GM18907 (cell line): ENCODE measurements at regions not wholly inside any gene's neighbourhood (a gene's known extent, or its start where the extent isn't known, plus 50 kb on each side); places are given as distances from the start of the nearest gene placed in this dataset.
"Not testable (repeated sequence)": the region's sequence is repeated elsewhere in the genome, so short reads cannot be mapped to it uniquely, and the experiment has no call there.

Experiments used
- ATAC-seq: cut with Tn5 transposase; IDR thresholded peaks from one replicate; pipeline ENCODE4 v1.9.1; 2021; ENCODE audit warnings: mild to moderate bottlenecking, moderate library complexity; ENCODE audit not compliant: unreplicated experiment

- ATAC-seq = peak; percentile 98
Observed at GRCh38 chr9:31146485-31147166, 1237.8 kb upstream of the ACO1 start.

GRCh38 chr9:31153250-31153840 lies 1231.1 kb upstream of the ACO1 start:
- peak; percentile 96 for ATAC-seq

DNA sequence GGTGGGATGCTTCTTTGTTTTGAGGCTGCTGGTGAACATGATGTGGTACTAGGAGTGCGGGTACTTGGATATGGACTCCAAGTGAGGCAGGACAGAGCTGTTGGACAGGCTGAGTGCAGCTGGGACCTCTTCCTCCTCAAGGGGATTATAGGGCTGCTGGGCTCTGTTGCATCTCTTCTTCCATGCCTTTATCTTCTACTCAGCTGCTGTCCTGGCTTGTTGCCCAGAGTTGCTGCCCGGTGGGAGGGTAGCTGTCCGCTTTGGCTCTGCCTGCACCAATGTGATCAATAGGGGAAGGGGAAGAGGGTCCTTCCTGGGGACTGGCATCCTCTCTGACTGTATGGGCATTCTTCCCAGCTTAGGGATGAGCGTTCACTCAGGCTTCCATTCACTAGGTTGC lies 1217.9 kb upstream of the ACO1 start:
- ATAC-seq = no peak

- ATAC-seq = no peak
Observed at GRCh38 chr9:31168161-31168560, 1216.3 kb upstream of the ACO1 start.

DNA sequence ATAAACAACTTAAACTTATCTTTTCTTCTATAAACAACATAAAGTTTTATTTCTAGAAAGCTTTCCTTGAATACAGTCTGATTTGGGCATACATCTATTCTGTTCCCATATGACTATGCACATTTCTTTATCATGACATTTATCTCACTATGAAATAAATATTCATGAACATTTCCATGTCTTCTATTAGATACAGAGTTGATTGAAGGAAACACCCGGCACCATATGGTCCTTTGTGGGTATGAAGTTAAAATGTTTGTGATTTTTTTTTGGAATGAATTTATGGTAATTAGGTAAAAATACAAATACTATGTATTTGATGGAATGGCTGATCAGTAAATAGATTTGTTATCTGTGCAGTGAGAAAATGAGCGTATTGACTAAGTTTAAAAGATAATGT lies 1209.8 kb upstream of the ACO1 start:
- no peak for ATAC-seq

DNA sequence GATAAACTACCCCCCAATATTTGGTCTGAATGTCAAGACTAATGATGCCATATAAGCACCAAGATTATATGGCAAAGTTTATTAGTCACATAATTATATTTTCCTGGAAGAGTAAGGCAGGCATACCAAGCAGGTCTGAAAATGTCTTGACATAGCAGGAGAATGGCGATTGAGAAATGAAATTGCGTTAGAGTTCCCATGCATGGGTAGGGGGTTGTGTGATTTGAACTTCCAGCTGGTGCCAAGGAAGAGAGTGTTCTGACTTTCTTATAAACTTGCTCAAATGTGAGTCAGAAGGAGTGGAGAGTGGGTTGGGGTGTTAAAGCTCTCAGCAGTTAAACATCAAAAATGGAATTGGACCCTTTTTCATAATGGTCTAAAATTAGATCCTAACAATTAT lies 1200.6 kb upstream of the ACO1 start:
- no peak for ATAC-seq

DNA sequence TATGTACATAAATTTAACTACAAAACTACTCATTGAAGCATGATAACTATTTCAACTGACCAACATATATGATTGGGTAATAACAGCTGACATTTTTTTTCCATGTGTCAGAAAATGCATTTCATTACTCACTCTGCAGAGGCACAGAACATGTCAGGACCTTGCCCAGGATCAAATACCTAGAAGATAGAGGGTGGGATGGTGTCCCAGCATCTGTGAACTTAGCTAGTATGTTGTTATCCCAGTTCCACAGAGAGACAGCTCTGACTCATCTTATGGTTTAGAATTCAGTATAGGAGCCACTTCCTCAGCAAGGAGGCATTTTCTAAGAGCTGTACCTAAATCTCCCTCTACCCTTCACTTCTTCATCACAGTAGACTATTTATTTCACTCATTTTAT lies 1198.6 kb upstream of the ACO1 start:
- no peak for ATAC-seq

- ATAC-seq = no peak
Observed at GRCh38 chr9:31188496-31188895, 1195.9 kb upstream of the ACO1 start.

GRCh38 chr9:31210978-31211570 lies 1173.4 kb upstream of the ACO1 start:
- ATAC-seq = no peak

DNA sequence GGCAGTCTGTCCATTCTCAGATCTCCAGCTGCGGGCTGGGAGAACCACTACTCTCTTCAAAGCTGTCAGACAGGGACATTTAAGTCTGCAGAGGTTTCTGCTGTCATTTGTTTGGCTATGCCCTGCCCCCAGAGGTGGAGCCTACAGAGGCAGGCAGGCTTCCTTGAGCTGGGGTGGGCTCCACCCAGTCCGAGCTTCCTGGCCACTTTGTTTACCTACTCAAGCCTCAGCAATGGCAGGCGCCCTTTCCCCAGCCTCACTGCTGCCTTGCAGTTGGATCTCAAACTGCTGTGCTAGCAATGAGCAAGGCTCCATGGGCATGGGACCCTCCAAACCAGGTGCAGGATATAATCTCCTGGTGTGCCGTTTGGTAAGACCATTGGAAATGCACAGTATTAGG lies 1154.5 kb upstream of the ACO1 start:
- not testable (repeated sequence) for ATAC-seq

GRCh38 chr9:31232485-31232884 lies 1152.0 kb upstream of the ACO1 start:
- no peak for ATAC-seq

DNA sequence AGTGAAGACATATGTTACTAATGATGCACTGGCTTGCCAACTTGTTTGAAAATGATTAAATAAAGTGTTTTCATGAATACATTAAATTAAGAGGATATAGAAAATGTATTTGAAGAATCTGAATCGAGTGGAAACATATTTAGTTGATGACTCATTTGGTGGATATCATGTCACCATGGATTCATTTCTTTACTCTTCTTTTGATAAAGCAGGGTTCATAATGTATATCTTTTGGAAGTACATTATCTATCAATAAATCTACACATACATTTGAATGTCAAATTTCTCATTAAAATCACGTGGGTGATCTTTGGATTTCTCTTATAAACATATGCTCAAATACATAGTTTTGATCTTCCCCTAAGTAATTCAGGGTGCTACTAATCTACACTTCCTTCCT lies 1148.1 kb upstream of the ACO1 start:
- no peak for ATAC-seq

DNA sequence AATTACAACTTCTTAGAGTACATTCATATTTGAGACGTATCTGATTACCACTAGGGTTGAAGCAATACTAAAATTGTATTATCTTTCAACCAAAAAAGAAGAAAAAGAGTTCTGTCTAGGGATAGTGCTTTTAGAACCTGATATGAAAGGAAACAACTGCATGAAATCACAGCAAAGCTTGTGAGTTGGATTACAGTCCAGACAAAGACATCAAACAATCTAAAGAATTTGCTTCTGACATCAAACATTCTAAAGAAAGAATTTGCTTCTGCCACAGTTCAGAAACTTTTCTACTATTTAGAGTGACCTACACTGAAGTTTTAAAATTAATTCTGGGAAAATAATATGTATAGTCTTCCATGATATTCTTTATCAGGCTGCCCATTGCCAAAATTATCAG lies 1141.1 kb upstream of the ACO1 start:
- no peak for ATAC-seq

- ATAC-seq = no peak
Observed at GRCh38 chr9:31248156-31248555, 1136.3 kb upstream of the ACO1 start.

- no peak for ATAC-seq
Observed at GRCh38 chr9:31251386-31251785, 1133.1 kb upstream of the ACO1 start.

- ATAC-seq = no peak
Observed at GRCh38 chr9:31253800-31254762, 1130.4 kb upstream of the ACO1 start.

GRCh38 chr9:31255211-31255610 lies 1129.2 kb upstream of the ACO1 start:
- no peak for ATAC-seq

DNA sequence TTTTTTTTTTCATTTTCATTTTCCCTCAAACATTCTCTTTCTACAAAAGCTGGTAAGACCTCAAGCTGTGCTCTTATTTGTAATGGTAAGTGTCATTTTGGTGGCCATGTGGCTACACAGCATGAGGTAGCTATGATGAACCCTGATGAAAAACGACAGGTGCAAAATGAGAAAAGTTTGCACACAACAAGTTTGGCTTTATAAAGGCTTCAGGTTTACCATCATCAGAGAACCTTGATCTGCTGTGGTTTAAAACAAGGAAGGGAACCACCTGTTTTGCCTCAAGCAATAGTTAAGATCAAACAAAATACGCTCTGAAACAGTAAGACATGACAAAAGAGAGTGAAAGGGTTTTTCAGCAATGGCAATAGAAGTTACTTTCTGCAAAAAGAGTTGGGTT lies 1124.6 kb upstream of the ACO1 start:
- no peak for ATAC-seq

DNA sequence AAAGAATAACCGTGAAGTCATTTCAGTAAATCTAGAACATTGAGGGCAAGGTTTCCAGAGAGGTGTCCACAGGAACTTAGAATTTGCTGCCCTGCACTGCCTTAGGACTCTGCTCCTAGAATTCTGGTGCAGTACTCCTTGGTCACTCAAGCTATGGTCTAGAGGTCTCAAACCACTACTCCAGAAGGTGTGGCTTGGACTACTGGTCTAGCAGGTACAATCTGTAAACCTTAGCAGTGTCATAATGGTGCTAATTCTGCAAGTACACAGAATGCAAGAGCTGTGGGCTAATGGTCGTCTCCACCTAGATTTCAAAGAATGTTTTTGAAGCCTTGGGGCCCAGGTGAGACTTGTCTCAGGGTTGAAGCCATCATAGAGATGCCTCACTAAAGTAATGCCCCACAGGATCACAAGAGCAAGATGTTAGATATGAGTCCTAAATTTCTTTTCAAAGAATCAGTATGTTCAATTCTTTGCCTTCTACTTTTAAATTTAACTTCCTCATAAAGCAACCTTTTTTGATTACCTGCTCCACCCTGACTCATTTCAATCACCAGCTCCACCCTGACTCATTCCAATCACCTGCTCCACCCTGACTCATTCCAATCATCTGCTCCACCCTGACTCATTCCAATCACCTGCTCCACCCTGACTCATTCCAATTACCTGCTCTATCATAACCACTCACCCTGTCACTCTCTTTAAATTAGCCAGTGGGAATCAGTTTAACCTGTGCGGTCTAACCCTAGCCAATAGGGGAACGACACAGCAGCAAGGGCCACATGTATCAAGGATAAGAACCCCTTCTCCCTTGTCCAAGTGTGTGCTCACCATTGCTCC lies 1111.8 kb upstream of the ACO1 start:
- no peak for ATAC-seq

DNA sequence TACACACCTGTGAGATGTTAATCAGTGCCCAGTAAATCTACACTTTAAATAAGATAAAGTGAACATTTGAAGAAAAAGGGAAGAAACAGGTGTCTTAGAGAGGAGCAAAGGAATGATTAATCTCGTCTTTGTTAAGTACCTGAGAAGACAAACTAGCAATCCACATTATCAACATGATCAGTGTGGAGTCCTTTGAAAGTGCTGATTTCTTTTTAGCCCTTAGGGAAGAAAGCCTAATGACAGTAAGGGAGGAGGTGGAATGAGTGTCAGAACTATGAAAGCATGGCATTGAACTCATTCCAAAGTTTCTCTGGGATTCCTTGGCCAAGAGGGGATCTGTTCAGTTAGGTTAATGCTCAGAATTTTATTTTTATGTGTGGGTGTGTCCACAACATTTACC lies 1109.0 kb upstream of the ACO1 start:
- ATAC-seq = no peak

GRCh38 chr9:31290731-31291130 lies 1093.7 kb upstream of the ACO1 start:
- ATAC-seq = no peak
